ENCODE measurements at regions not wholly inside any gene's neighbourhood (a gene's known extent, or its start where the extent isn't known, plus 50 kb on each side); places are given as distances from the start of the nearest gene placed in this dataset.

- TF ChIP-seq SNAI2 (CRISPR knock-in tag; IDR thresholded peaks at IDR 0.05): no peak
- no peak for TF ChIP-seq POU6F1 (CRISPR knock-in tag; IDR thresholded peaks at IDR 0.05; ENCODE audit: borderline replicate concordance, low read depth)
- TF ChIP-seq, protein P1, sequence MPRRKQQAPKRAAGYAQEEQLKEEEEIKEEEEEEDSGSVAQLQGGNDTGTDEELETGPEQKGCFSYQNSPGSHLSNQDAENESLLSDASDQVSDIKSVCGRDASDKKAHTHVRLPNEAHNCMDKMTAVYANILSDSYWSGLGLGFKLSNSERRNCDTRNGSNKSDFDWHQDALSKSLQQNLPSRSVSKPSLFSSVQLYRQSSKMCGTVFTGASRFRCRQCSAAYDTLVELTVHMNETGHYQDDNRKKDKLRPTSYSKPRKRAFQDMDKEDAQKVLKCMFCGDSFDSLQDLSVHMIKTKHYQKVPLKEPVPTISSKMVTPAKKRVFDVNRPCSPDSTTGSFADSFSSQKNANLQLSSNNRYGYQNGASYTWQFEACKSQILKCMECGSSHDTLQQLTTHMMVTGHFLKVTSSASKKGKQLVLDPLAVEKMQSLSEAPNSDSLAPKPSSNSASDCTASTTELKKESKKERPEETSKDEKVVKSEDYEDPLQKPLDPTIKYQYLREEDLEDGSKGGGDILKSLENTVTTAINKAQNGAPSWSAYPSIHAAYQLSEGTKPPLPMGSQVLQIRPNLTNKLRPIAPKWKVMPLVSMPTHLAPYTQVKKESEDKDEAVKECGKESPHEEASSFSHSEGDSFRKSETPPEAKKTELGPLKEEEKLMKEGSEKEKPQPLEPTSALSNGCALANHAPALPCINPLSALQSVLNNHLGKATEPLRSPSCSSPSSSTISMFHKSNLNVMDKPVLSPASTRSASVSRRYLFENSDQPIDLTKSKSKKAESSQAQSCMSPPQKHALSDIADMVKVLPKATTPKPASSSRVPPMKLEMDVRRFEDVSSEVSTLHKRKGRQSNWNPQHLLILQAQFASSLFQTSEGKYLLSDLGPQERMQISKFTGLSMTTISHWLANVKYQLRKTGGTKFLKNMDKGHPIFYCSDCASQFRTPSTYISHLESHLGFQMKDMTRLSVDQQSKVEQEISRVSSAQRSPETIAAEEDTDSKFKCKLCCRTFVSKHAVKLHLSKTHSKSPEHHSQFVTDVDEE (CRISPR knock-in tag; IDR thresholded peaks at IDR 0.05): no peak
- TF ChIP-seq ZNF565 (CRISPR knock-in tag; conservative IDR thresholded peaks at IDR 0.05; ENCODE audit: low read depth): no peak
- TF ChIP-seq OSR1 (CRISPR knock-in tag; IDR thresholded peaks at IDR 0.05): no peak
- no peak for TF ChIP-seq ARNTL (CRISPR knock-in tag; IDR thresholded peaks at IDR 0.05; ENCODE audit: borderline replicate concordance, low read depth)
- no peak for TF ChIP-seq CSDC2 (CRISPR knock-in tag; IDR thresholded peaks at IDR 0.05)
- no peak for TF ChIP-seq CSRNP3 (CRISPR knock-in tag; IDR thresholded peaks at IDR 0.05)
- TF ChIP-seq ZFP30 (CRISPR knock-in tag; IDR thresholded peaks at IDR 0.05): no peak
- no peak for ATAC-seq
Observed at GRCh38 chr12:78316631-78317468, 486.2 kb downstream of the NAV3 start.

DNA sequence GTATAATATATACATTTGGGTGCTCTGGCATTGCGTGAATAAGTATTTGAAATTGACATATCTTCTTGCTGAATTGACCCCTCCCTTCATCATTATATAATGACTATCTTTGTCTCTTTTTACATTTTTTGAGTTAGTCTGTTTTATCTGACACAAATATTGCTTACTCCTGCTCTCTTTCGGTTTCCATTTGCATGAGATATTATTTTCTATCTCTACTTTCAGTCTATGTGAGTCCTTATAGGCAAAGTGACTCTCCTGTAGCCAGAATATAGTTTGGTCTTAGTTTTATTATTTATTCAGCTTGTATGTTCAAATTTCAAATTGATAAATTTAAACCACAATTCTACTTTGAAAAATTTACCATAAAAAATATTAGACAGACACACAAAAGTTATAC is 491.0 kb downstream of the NAV3 start:
- no peak for ATAC-seq
- no peak for TF ChIP-seq ZFP30 (CRISPR knock-in tag; IDR thresholded peaks at IDR 0.05)
- no peak for TF ChIP-seq BACH2 (CRISPR knock-in tag; IDR thresholded peaks at IDR 0.05; ENCODE audit: borderline replicate concordance)
- TF ChIP-seq ARNTL (CRISPR knock-in tag; IDR thresholded peaks at IDR 0.05; ENCODE audit: borderline replicate concordance, low read depth): no peak
- TF ChIP-seq, protein P2, sequence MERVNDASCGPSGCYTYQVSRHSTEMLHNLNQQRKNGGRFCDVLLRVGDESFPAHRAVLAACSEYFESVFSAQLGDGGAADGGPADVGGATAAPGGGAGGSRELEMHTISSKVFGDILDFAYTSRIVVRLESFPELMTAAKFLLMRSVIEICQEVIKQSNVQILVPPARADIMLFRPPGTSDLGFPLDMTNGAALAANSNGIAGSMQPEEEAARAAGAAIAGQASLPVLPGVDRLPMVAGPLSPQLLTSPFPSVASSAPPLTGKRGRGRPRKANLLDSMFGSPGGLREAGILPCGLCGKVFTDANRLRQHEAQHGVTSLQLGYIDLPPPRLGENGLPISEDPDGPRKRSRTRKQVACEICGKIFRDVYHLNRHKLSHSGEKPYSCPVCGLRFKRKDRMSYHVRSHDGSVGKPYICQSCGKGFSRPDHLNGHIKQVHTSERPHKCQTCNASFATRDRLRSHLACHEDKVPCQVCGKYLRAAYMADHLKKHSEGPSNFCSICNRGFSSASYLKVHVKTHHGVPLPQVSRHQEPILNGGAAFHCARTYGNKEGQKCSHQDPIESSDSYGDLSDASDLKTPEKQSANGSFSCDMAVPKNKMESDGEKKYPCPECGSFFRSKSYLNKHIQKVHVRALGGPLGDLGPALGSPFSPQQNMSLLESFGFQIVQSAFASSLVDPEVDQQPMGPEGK (CRISPR knock-in tag; IDR thresholded peaks at IDR 0.05; ENCODE audit: borderline replicate concordance): no peak
- no peak for TF ChIP-seq POU6F1 (CRISPR knock-in tag; IDR thresholded peaks at IDR 0.05; ENCODE audit: borderline replicate concordance, low read depth)
- no peak for TF ChIP-seq ZNF565 (CRISPR knock-in tag; conservative IDR thresholded peaks at IDR 0.05; ENCODE audit: low read depth)
- TF ChIP-seq ISL1 (CRISPR knock-in tag; IDR thresholded peaks at IDR 0.05): no peak
- TF ChIP-seq ZC3H10 (CRISPR knock-in tag; IDR thresholded peaks at IDR 0.05): no peak
- TF ChIP-seq, protein P1 (CRISPR knock-in tag; IDR thresholded peaks at IDR 0.05): no peak
- TF ChIP-seq TCF4 (CRISPR knock-in tag; IDR thresholded peaks at IDR 0.05; ENCODE audit: borderline replicate concordance): no peak
- no peak for TF ChIP-seq OSR1 (CRISPR knock-in tag; IDR thresholded peaks at IDR 0.05)
- TF ChIP-seq PPARA (CRISPR knock-in tag; IDR thresholded peaks at IDR 0.05; ENCODE audit: borderline replicate concordance): no peak

Measured in SK-N-SH treated with all-trans-retinoic acid at 6 μM for 48 hours (cell line).